Hepatocyte (in vitro differentiated cells): ENCODE measurements at regions not wholly inside any gene's neighbourhood (a gene's known extent, or its start where the extent isn't known, plus 50 kb on each side); places are given as distances from the start of the nearest gene placed in this dataset.

Experiments
- CTCF ChIP-seq: fragments of 200-600 bp; sonication (generic); IDR thresholded peaks from 2 replicates; pipeline ENCODE4 v1.5.1; 2016; ENCODE audit warnings: antibody characterized with exemption, mild to moderate bottlenecking; ENCODE audit not compliant: poor library complexity
- EZH2phosphoT487 ChIP-seq: fragments of 200-600 bp; sonication (generic); IDR thresholded peaks from one replicate; pipeline ENCODE4 v1.6.1; 2018; ENCODE audit warnings: antibody characterized with exemption, mild to moderate bottlenecking, low read depth, moderate library complexity; ENCODE audit not compliant: unreplicated experiment, severe bottlenecking

GRCh38 chr2:18073601-18074000 is 195.1 kb downstream of the KCNS3 start:
- no peak for TF ChIP-seq CTCF
- no peak for TF ChIP-seq EZH2phosphoT487
